SK-N-SH (cell line): ENCODE measurements at regions not wholly inside any gene's neighbourhood (a gene's known extent, or its start where the extent isn't known, plus 50 kb on each side); places are given as distances from the start of the nearest gene placed in this dataset.

Source experiments
- CTCF ChIA-PET: fragments of 300-600, 350-600 bp; formaldehyde crosslinking; extraction: SDS; loops from one replicate; lab custom pipeline; 2021; lab: Yijun Ruan, JAX
- POLR2A ChIA-PET: fragments of 350-600 bp; sonication (Branson Sonifier 250); formaldehyde crosslinking; extraction: SDS; loops from one replicate; lab custom pipeline; 2020; ENCODE audit warnings: antibody characterized with exemption, inconsistent platforms; lab: Yijun Ruan, JAX
- DNase-seq: peaks from one replicate; pipeline ENCODE4 v3.0.0; 2012
- H2AFZ ChIP-seq: fragments of 200-600 bp; sonication (generic); 2 replicates; pipeline ENCODE4 v1.8.1; 2016; ENCODE audit warnings: antibody characterized with exemption, mild to moderate bottlenecking, low read depth
- H3F3A ChIP-seq: fragments of 200-600 bp; sonication (generic); replicated peaks from 2 replicates; pipeline ENCODE3; 2016; ENCODE audit warnings: antibody characterized with exemption, mild to moderate bottlenecking; ENCODE audit not compliant: insufficient read depth
- H3K27ac ChIP-seq, 2 experiments: fragments of 200-500 bp in 1 of 2; fragments of 200-600 bp in 1 of 2; sonication (Bioruptor generic) in 1 of 2; sonication (generic), shearing (Covaris generic) in 1 of 2; 2 replicates each; pipeline versions ENCODE4 v1.5.1 to v1.6.1; 2014 to 2016; ENCODE audit warnings: low read depth in 2 of 2, inconsistent platforms in 1 of 2, low read length in 1 of 2, mild to moderate bottlenecking in 1 of 2, mixed read lengths in 1 of 2
- H3K27me3 ChIP-seq: fragments of 200-600 bp; sonication (generic), shearing (Covaris generic); 2 replicates; pipeline ENCODE4 v1.6.1; 2016; ENCODE audit warnings: mixed run types; ENCODE audit not compliant: insufficient read depth
- H3K36me3 ChIP-seq, 2 experiments: fragments of 200-500 bp in 1 of 2; fragments of 200-600 bp in 1 of 2; sonication (Bioruptor generic) in 1 of 2; sonication (generic) in 1 of 2; replicated peaks in 1 of 2; 2 replicates each; pipeline versions ENCODE3 to v1.5.1; 2014 to 2016; ENCODE audit warnings: low read length in 1 of 2, mild to moderate bottlenecking in 1 of 2; ENCODE audit not compliant: insufficient read depth in 2 of 2, control insufficient read depth in 1 of 2
- H3K4me1 ChIP-seq, 2 experiments: fragments of 200-500 bp in 1 of 2; fragments of 200-600 bp in 1 of 2; sonication (Bioruptor generic) in 1 of 2; sonication (generic), shearing (Covaris generic) in 1 of 2; 2 replicates each; pipeline versions ENCODE4 v1.5.1 to v1.6.1; 2014 to 2016; ENCODE audit warnings: low read depth in 1 of 2, low read length in 1 of 2, mixed run types in 1 of 2; ENCODE audit not compliant: insufficient read depth in 2 of 2, control insufficient read depth in 1 of 2
- H3K4me2 ChIP-seq: fragments of 200-600 bp; sonication (generic), shearing (Covaris generic); 2 replicates; pipeline ENCODE4 v1.6.1; 2017; ENCODE audit warnings: mixed run types
- H3K4me3 ChIP-seq, 2 experiments: fragments of 200-500 bp in 1 of 2; fragments of 200-600 bp in 1 of 2; sonication (Bioruptor generic) in 1 of 2; sonication (generic), shearing (Covaris generic) in 1 of 2; 2 replicates each; pipeline versions ENCODE4 v1.5.1 to v1.8.1; 2014 to 2016; ENCODE audit warnings: low read depth in 2 of 2, inconsistent platforms in 1 of 2, low read length in 1 of 2, mild to moderate bottlenecking in 1 of 2, mixed read lengths in 1 of 2, moderate library complexity in 1 of 2
- H3K79me2 ChIP-seq: fragments of 200-600 bp; sonication (generic); 2 replicates; pipeline ENCODE4 v1.8.1; 2017; ENCODE audit warnings: mild to moderate bottlenecking; ENCODE audit not compliant: insufficient read depth
- H3K9ac ChIP-seq: fragments of 200-600 bp; sonication (generic); 2 replicates; pipeline ENCODE4 v1.6.1; 2017; ENCODE audit warnings: mixed run types
- H3K9me2 ChIP-seq: fragments of 200-600 bp; sonication (generic); 2 replicates; pipeline ENCODE4 v1.6.1; 2017; ENCODE audit warnings: mixed run types
- H3K9me3 ChIP-seq: fragments of 200-600 bp; sonication (generic); 2 replicates; pipeline ENCODE4 v1.6.1; 2017; ENCODE audit warnings: mixed run types, mild to moderate bottlenecking, moderate library complexity
- H4K20me1 ChIP-seq: fragments of 200-600 bp; sonication (generic); 2 replicates; pipeline ENCODE4 v1.6.1; 2017; ENCODE audit warnings: mild to moderate bottlenecking, mixed run types; ENCODE audit not compliant: insufficient read depth
- MAX ChIP-seq: IDR thresholded peaks from 2 replicates; pipeline ENCODE4 v1.4.0; 2012; ENCODE audit warnings: low read depth
- PBX3 ChIP-seq: IDR thresholded peaks from 2 replicates; pipeline ENCODE4; 2012
- SMC3 ChIP-seq: IDR thresholded peaks from 2 replicates; pipeline ENCODE4 v1.6.1; 2012; ENCODE audit warnings: low read depth, low read length, improper control_type of control experiment
- TCF12 ChIP-seq: IDR thresholded peaks from 2 replicates; pipeline ENCODE4 v1.4.0; 2012
- USF1 ChIP-seq: IDR thresholded peaks from 2 replicates; pipeline ENCODE4 v1.4.0; 2012; ENCODE audit warnings: low read depth, borderline replicate concordance
- ZBTB33 ChIP-seq: IDR thresholded peaks from 2 replicates; pipeline ENCODE4 v1.4.0; 2012; ENCODE audit warnings: low read depth, borderline replicate concordance
- WGBS: methylation state at CpG from one replicate; pipeline ENCODE4 v1.1.6; 2017; ENCODE audit warnings: low lambda C conversion rate; 5-methylcytosine and 5-hydroxymethylcytosine counted together

GRCh38 chr4:179634862-179635261 lies 2192.6 kb upstream of the AGA start:
- no peaks in the 10 kb centered on the region for H3F3A ChIP-seq
- no peaks in the 10 kb centered on the region for H3K4me1 ChIP-seq
- POLR2A ChIA-PET: no interaction called here
- H3K9me3 ChIP-seq: no peaks in the 10 kb centered on the region
- TF ChIP-seq PBX3 (no peak), USF1 (no peak), ZBTB33 (no peak), SMC3 (no peak), MAX (no peak), TCF12 (no peak)
- CTCF ChIA-PET: no interaction called here
- H2AFZ ChIP-seq: peak overlapping the region; percentile 57; the same call in 1 of the 2 replicates
- no peaks in the 10 kb centered on the region for H3K9me2 ChIP-seq
- no peaks in the 10 kb centered on the region for H3K36me3 ChIP-seq
- H3K27me3 ChIP-seq: no peaks in the 10 kb centered on the region
- no peaks in the 10 kb centered on the region for H4K20me1 ChIP-seq
- H3K9ac ChIP-seq: no peak overlapping the region; the same call in 1 of the 2 replicates
- DNase-seq: no peak
- 4% methylated on average over 3 of the region's 3 CpGs for WGBS
- H3K79me2 ChIP-seq: no peaks in the 10 kb centered on the region
- H3K27ac ChIP-seq: no peak overlapping the region
- H3K4me2 ChIP-seq: no peak overlapping the region
- H3K4me3 ChIP-seq: no peak overlapping the region; a peak in 1 of 4 replicates

- no peak overlapping the region for H3K4me3 ChIP-seq
- H3K27ac ChIP-seq: no peak overlapping the region; a peak in 1 of 4 replicates
- no peak for DNase-seq
- no peaks in the 10 kb centered on the region for H3K79me2 ChIP-seq
- no peaks in the 10 kb centered on the region for H3K4me1 ChIP-seq
- H3K9me2 ChIP-seq: no peaks in the 10 kb centered on the region
- no peak overlapping the region for H2AFZ ChIP-seq
- POLR2A ChIA-PET: no interaction called here
- no peaks in the 10 kb centered on the region for H3K27me3 ChIP-seq
- H4K20me1 ChIP-seq: no peaks in the 10 kb centered on the region
- no peak for TF ChIP-seq SMC3
- 0 out of 2 replicates have a peak, but pooled peaks cover 6% of the 10 kb centered on the region for H3K9me3 ChIP-seq
- H3F3A ChIP-seq: no peaks in the 10 kb centered on the region
- H3K36me3 ChIP-seq: no peaks in the 10 kb centered on the region
- CTCF ChIA-PET: interaction anchor here (0.6 kb wide), 1 partner anchor 41 kb away, joined by 5 read pairs; no protein-coding TSS in a partner anchor
- no peak overlapping the region for H3K9ac ChIP-seq
- H3K4me2 ChIP-seq: no peak overlapping the region
These were observed 2220.3 kb upstream of the AGA start for GRCh38 chr4:179662522-179662921.
